Endothelial cell of umbilical vein (primary cell): ENCODE measurements at regions not wholly inside any gene's neighbourhood (a gene's known extent, or its start where the extent isn't known, plus 50 kb on each side); places are given as distances from the start of the nearest gene placed in this dataset.

ENCODE experiments used
- BruUV-seq: library from RNA; stranded (reverse); fragments of 400-500 nt; replicated peaks from 2 replicates; lab custom pipeline; 2021; lab: Mats Ljungman, UMichigan
- CTCF ChIA-PET: fragments of 300-600, 350-600 bp; sonication (Branson Sonifier 250); formaldehyde crosslinking; loops from one replicate; lab custom pipeline; 2021; ENCODE audit warnings: antibody characterized with exemption, inconsistent platforms; lab: Charles Lee
- POLR2A ChIA-PET: fragments of 300-600, 350-600 bp; sonication (Branson Sonifier 250); formaldehyde crosslinking; loops from one replicate; lab custom pipeline; 2021; ENCODE audit warnings: antibody characterized with exemption, inconsistent platforms; lab: Charles Lee
- DNase-seq: peaks from one replicate; pipeline ENCODE4 v3.0.0-alpha.2; 2011; ENCODE audit warnings: low read depth, low spot score
- FAIRE-seq: peaks from 2 replicates; lab custom pipeline; 2011; peaks lifted over from hg19 to GRCh38; lab: Jason Lieb, UNC
- H2AFZ ChIP-seq: 2 replicates; pipeline ENCODE4 v1.6.0; 2012; ENCODE audit warnings: low read depth, low read length, control low read depth, inconsistent platforms
- H3K27ac ChIP-seq: 2 replicates; pipeline ENCODE4 v1.5.1; 2011; ENCODE audit warnings: low read depth, mild to moderate bottlenecking, control low read depth, low read length, moderate library complexity; ENCODE audit not compliant: insufficient read depth
- H3K27me3 ChIP-seq, 2 experiments: 2 replicates each; pipeline versions ENCODE4 v1.6.0 to v1.6.1; 2011; ENCODE audit warnings: low read length in 2 of 2, mixed read lengths in 1 of 2; ENCODE audit not compliant: control insufficient read depth in 2 of 2, insufficient read depth in 2 of 2
- H3K36me3 ChIP-seq, 2 experiments: 2 replicates in 1 of 2; 3 replicates in 1 of 2; pipeline ENCODE4 v1.5.1; 2011; ENCODE audit warnings: low read length in 2 of 2, mild to moderate bottlenecking in 1 of 2, moderate library complexity in 1 of 2; ENCODE audit not compliant: control insufficient read depth in 2 of 2, insufficient read depth in 2 of 2; ENCODE audit errors: extremely low read depth in 1 of 2
- H3K4me1 ChIP-seq: 3 replicates; pipeline ENCODE4 v1.5.1; 2011; ENCODE audit warnings: mild to moderate bottlenecking, low read length; ENCODE audit not compliant: control insufficient read depth, insufficient read depth; ENCODE audit errors: extremely low read depth
- H3K4me2 ChIP-seq: 2 replicates; pipeline ENCODE4 v1.6.1; 2011; ENCODE audit warnings: low read length, control low read depth, mixed read lengths; ENCODE audit not compliant: insufficient read depth
- H3K4me3 ChIP-seq, 3 experiments: fragments of 200-600 bp in 1 of 3; sonication (generic), shearing (Covaris generic) in 1 of 3; replicated peaks in 1 of 3; 2 replicates each; pipeline ENCODE4 v1.5.1; 2011 to 2016; ENCODE audit warnings: control low read depth in 3 of 3, low read length in 3 of 3, mild to moderate bottlenecking in 2 of 3, inconsistent platforms in 1 of 3, low read depth in 1 of 3, moderate library complexity in 1 of 3; ENCODE audit not compliant: insufficient read depth in 1 of 3
- H3K79me2 ChIP-seq: 2 replicates; pipeline ENCODE4 v1.6.0; 2012; ENCODE audit warnings: low read length, inconsistent platforms; ENCODE audit not compliant: control insufficient read depth, insufficient read depth
- H3K9ac ChIP-seq: replicated peaks from 2 replicates; pipeline ENCODE3; 2011; ENCODE audit warnings: low read length, control low read depth; ENCODE audit not compliant: insufficient read depth; ENCODE audit errors: extremely low read depth
- H3K9me1 ChIP-seq: replicated peaks from 3 replicates; pipeline ENCODE4 v1.6.0; 2011; ENCODE audit warnings: mild to moderate bottlenecking, low read length; ENCODE audit not compliant: control insufficient read depth, insufficient read depth; ENCODE audit errors: extremely low read depth
- H3K9me3 ChIP-seq: replicated peaks from 2 replicates; pipeline ENCODE4 v1.5.1; 2012; ENCODE audit warnings: low read length, inconsistent platforms; ENCODE audit not compliant: control insufficient read depth, insufficient read depth
- H4K20me1 ChIP-seq: replicated peaks from 2 replicates; pipeline ENCODE3; 2011; ENCODE audit warnings: mild to moderate bottlenecking, low read length; ENCODE audit not compliant: control insufficient read depth, insufficient read depth; ENCODE audit errors: extremely low read depth
- EZH2 ChIP-seq: IDR thresholded peaks from 2 replicates; pipeline ENCODE4 v1.6.1; 2012; ENCODE audit warnings: borderline replicate concordance, low read depth, mild to moderate bottlenecking, moderate library complexity, low read length, inconsistent platforms; ENCODE audit not compliant: severe bottlenecking
- FOS ChIP-seq: IDR thresholded peaks from 2 replicates; pipeline ENCODE4 v1.6.1; 2011; ENCODE audit warnings: mild to moderate bottlenecking, low read length, moderate library complexity, borderline replicate concordance; ENCODE audit not compliant: insufficient read depth
- GATA2 ChIP-seq: IDR thresholded peaks from 2 replicates; pipeline ENCODE4 v1.7.0; 2011; ENCODE audit warnings: low read depth, mild to moderate bottlenecking, moderate library complexity, mixed read lengths, low read length; ENCODE audit not compliant: insufficient read length, insufficient read depth
- JUN ChIP-seq: IDR thresholded peaks from 2 replicates; pipeline ENCODE4 v1.6.1; 2011; ENCODE audit warnings: borderline replicate concordance, low read depth; ENCODE audit not compliant: insufficient read length, insufficient read depth
- MYC ChIP-seq: IDR thresholded peaks from one replicate; pipeline ENCODE4 v1.6.1; 2011; ENCODE audit warnings: mild to moderate bottlenecking, low read depth, low read length
- POLR2A ChIP-seq: IDR thresholded peaks from 2 replicates; pipeline ENCODE4 v1.6.1; 2012; ENCODE audit warnings: low read depth, mild to moderate bottlenecking, control low read depth, low read length
- POLR2AphosphoS5 ChIP-seq: IDR thresholded peaks from 2 replicates; pipeline ENCODE4 v1.6.1; 2012; ENCODE audit warnings: low read depth, mild to moderate bottlenecking, control low read depth, low read length, moderate library complexity; ENCODE audit not compliant: insufficient read depth
- dilution Hi-C: fragments of 300-500 bp; cut with MboI; formaldehyde crosslinking; loops from one replicate; pipeline ENCODE4 v1.15.0; 2019; ENCODE audit warnings: low sequenced_read_pairs; ENCODE audit not compliant: extremely low pct_ligation_motif_present
- intact Hi-C: fragments of 100-400 bp; cut with micrococcal nuclease; formaldehyde crosslinking; loops from one replicate; pipeline ENCODE4 v1.10.0; 2022
- TF ChIP-seq, protein P1 (sequence below), 2 donors: IDR thresholded peaks; 1 replicate in 1 of 2; 2 replicates in 1 of 2; pipeline ENCODE4 v1.5.1; 2011; ENCODE audit warnings: low read length in 2 of 2, mild to moderate bottlenecking in 2 of 2, moderate library complexity in 2 of 2, control low read depth in 1 of 2, inconsistent platforms in 1 of 2, low read depth in 1 of 2; ENCODE audit not compliant: insufficient read depth in 1 of 2; ENCODE audit errors: extremely low read depth in 1 of 2
- TF ChIP-seq, protein P2 (sequence below): IDR thresholded peaks from 2 replicates; pipeline ENCODE4 v1.6.1; 2011; ENCODE audit not compliant: insufficient read depth, insufficient read length

DNA sequence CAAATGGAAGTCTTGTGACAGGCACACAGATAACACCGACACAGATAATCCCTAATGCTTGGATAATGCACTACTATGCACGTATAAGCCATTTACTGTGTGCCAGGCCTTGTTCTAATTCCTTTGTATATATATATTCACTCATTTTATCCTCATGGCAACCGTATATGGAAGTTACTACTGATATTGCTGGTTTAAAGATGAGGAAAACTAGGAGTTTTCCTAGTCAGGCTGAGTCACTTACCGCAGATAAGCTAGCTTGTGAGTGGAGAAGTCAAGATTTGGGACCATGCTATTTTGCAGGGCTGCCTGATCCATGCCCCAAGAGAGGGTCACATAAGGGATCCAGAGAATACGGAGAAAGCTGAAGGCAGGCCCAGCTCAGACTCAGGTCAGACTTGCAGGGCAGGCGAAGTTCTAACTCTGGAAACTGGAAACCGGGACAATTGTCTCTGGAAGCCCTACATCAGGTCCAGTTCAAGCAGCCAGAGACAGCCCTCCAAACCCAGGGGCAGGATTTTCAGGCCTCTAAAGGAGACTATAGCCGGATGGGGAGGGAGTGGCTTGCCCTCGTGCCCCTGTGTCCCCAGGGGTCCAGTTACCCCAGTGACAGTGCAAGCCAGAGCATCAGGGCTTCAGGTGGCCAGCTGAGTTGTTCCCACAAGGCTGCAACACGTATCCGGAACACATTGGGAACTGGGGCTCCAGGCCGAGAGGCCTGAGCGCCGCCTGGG, 534.8 kb downstream of the INSC start:
- Histone ChIP-seq H3K79me2 (no peaks in the 10 kb centered on the region), H3K4me3 (no peak overlapping the region), H3K9ac (no peak overlapping the region), H3K27ac (no peak overlapping the region), H3K9me1 (no peaks in the 10 kb centered on the region), H3K4me1 (peaks cover 3% of the 10 kb centered on the region), H3K9me3 (no peaks in the 10 kb centered on the region), H3K4me2 (no peak overlapping the region), H2AFZ (no peak overlapping the region), H4K20me1 (no peaks in the 10 kb centered on the region), H3K27me3 (no peaks in the 10 kb centered on the region), H3K36me3 (no peaks in the 10 kb centered on the region)
- POLR2A ChIA-PET, result no interaction called here
- FAIRE-seq (no peak), DNase-seq (no peak)
- no TSS peak for BruUV-seq
- CTCF ChIA-PET, result interaction anchor here (0.6 to 3.8 kb wide), 17 partner anchors 8 to 964 kb away, joined by 3 to 77 read pairs (median 4); no protein-coding TSS in a partner anchor
- intact Hi-C loops (loop anchor here (1.0 to 2.0 kb wide), 3 partner anchors 169 to 964 kb away; no protein-coding TSS in a partner anchor), dilution Hi-C loops (no loop called here)
- TF ChIP-seq EZH2 (no peak), POLR2A (no peak), POLR2AphosphoS5 (no peak), GATA2 (no peak), MYC (no peak), FOS (no peak), JUN (no peak)
- TF ChIP-seq, protein P1, sequence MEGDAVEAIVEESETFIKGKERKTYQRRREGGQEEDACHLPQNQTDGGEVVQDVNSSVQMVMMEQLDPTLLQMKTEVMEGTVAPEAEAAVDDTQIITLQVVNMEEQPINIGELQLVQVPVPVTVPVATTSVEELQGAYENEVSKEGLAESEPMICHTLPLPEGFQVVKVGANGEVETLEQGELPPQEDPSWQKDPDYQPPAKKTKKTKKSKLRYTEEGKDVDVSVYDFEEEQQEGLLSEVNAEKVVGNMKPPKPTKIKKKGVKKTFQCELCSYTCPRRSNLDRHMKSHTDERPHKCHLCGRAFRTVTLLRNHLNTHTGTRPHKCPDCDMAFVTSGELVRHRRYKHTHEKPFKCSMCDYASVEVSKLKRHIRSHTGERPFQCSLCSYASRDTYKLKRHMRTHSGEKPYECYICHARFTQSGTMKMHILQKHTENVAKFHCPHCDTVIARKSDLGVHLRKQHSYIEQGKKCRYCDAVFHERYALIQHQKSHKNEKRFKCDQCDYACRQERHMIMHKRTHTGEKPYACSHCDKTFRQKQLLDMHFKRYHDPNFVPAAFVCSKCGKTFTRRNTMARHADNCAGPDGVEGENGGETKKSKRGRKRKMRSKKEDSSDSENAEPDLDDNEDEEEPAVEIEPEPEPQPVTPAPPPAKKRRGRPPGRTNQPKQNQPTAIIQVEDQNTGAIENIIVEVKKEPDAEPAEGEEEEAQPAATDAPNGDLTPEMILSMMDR (IDR thresholded peaks at IDR 0.05; ENCODE audit: extremely low read depth in 1 of 2, insufficient read depth in 1 of 2, low read depth in 1 of 2, low read length in 2 of 2), result no peak
- TF ChIP-seq, protein P2, sequence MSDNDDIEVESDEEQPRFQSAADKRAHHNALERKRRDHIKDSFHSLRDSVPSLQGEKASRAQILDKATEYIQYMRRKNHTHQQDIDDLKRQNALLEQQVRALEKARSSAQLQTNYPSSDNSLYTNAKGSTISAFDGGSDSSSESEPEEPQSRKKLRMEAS, result no peak
